ENCODE measurements at regions not wholly inside any gene's neighbourhood (a gene's known extent, or its start where the extent isn't known, plus 50 kb on each side); places are given as distances from the start of the nearest gene placed in this dataset.

DNA sequence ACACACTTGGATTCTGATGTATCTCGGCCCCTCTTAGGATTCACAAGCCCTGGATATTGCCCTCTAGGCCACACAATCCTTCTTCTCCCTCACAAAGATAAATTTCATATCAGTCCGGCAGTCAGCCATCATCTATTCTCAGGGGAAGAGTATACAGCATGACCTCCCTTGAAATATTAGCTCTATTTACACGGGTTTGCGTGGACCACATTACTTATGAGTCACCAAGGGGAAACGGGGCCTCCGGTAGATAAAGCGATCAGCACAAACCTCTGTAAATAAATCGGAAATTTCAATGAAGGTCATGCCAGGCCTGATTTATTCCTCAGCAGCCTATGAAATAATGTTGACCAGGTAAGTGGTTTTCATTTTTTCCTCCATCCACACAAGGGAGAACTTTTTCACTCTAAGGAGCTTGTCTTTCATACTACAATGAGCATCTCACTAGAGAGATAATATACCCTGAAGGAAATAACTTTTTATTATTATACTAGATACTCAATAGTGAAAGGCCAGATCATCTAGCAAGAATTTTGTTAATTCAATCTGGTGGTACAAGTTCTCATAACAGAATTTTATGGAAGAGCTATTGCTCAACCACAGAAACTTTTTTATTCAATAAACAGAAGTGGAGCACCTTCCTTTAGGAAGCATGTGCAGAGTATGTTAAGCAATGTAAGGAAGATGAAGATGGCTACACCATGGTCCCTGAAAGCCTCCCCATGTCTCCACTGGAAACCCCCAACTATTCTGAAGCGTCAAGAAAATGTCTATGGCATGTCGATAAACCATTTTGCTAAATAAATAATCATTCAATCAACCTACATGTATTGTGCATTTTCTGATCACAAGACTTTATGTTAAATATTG, 125.2 kb upstream of the PIK3C3 start:
- no peak for DNase-seq (ENCODE audit: low spot score)

DNA sequence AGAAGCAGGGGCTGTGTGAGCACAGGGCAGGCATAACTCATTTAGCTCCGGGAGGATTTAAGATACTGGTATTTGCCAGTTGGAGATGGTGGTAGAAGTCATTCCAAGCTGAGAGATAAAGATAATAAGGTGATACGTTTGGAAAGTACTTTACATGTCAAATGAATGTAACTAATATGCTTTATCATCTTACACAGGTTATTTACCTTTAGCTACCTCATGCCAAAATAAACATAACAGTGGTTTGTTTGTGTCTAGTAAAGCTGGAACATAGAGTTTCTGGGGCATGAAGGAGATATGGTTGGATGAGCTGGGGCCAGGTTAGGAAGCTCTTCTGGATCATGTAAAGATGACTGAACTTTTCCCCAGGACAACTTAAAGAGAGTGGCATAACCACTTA, 126.9 kb upstream of the PIK3C3 start:
- DNase-seq (ENCODE audit: low spot score): no peak

DNA sequence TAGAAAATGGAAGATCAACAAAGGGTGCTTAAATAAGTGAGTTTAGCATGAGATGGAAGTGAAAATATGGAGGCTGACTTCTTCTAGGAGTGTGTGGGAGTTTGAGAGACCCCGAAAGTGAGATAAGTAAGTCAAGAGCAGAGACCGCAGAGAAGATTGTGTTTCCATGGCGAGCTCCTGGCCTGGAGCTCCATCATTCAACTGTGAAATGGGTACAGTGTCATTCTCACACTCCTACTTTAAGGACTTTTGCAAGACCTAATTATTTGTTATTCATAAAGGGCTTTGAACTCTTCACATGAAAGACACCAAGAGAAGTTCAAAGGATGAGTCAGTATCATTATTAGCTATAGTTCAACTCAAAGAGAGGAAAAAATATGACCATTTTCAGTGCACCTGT, 134.2 kb upstream of the PIK3C3 start:
- no peak for DNase-seq (ENCODE audit: low spot score)

DNA sequence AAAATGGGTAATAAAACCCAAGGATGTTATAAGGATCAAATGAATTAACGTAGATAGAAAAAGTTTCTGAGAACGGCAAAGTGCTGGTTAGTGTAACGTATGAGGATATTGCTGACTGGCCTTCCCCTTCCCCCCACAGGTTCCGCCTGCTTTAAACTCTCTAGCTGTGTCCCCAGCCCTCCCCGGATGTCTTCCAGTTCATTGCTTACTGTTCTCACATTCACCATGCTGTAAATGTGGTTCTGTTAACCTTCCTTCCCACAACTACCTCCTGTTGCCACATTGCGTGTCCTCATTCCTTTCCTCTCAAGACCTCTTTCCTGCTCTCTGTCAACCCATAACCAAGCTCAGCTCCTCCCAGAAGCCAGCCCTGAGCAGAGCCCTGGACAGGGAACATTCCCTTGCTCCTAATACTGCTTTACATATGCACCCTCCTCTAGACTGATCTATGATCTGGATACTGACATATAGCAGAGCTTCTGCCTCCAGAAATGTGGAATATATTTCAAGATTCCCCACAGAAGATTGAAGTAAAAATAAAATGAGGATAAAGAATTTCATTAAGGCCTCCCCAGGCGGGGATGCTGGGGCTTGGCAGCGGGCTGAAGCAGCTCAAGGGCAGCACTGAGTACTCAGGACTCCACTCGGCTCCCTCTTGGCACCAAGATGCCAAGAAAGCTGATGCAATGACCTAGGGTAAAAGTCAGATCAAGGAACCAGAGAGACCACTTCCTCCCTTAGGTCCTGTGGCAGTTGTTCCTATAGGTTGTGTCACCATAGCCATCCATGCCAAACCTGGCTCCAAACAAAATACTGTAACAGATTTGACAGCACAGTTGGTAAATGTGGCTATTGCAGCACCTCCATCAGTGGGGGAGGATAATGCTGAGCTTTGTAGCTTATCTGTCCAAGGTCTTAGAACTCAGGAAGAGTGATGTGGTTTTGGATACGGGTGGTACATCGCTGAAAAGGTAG, 136.4 kb upstream of the PIK3C3 start:
- DNase-seq (ENCODE audit: low spot score): no peak

DNA sequence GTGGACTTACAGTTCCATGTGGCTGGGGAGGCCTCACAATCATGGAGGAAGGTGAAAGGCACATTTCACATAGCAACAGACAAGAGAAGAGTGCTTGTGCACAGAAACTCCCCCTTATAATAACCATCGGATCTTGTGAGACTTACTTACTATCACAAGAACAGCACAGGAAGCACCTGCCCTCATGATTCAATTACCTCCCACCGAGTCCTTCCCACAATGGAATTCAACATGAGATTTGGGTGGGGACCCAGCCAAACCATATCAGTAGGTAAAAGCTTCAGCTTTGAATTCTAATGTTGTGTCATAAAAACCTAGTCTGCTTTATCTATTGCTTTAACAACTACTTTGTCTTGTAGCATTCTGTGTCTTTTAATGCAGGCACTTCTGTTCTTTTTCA, 140.4 kb upstream of the PIK3C3 start:
- no peak for DNase-seq (ENCODE audit: low spot score)

DNA sequence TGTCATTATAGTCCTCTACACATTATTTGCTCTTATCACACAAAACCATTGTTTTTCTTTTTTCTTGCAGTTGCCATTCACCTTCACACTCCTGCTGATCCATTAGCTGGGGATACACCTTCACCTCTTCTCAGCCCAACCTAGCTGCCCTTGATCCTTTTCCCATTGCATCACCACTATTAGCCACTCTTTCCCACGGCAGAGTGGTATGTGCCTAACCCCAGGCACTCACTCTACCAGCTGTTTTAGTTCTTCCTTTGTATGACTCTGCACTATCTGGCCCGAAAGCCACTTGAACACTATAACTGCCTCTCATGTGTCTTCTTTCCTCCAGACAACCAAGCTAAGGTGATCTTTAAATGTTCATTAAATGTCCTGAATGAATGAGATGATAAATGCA, 145.4 kb upstream of the PIK3C3 start:
- no peak for DNase-seq (ENCODE audit: low spot score)

GRCh38 chr18:41805341-41805740, 149.7 kb upstream of the PIK3C3 start:
- DNase-seq (ENCODE audit: low spot score): no peak

DNA sequence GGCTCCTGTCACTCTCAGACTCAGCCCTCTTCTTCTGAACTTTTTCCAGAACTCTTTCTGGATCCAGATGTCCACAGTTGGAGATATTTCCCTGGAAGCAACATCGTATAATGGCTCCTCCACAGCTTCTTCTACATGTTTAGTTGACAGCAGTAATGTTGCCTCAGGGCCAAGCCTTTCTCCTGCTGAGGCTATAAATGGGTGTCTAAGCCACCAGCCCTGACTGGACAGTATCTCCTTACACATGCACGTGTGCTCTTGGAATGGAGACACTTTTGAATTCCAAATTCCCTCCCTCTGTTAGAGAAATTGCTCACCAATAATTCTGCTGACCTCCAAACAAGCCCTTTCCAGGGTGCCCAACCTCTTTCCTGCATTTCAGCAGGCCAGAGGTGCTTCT, 156.2 kb upstream of the PIK3C3 start:
- no peak for DNase-seq (ENCODE audit: low spot score)

- DNase-seq (ENCODE audit: low spot score): no peak
Measured at GRCh38 chr18:41790687-41791086, 164.3 kb upstream of the PIK3C3 start.

GRCh38 chr18:41789001-41789400, 166.0 kb upstream of the PIK3C3 start:
- no peak for DNase-seq (ENCODE audit: low spot score)

GRCh38 chr18:41783879-41784278, 171.2 kb upstream of the PIK3C3 start:
- no peak for DNase-seq (ENCODE audit: low spot score)

- no peak for DNase-seq (ENCODE audit: low spot score)
Measured at GRCh38 chr18:41783065-41783818, 171.8 kb upstream of the PIK3C3 start.

DNA sequence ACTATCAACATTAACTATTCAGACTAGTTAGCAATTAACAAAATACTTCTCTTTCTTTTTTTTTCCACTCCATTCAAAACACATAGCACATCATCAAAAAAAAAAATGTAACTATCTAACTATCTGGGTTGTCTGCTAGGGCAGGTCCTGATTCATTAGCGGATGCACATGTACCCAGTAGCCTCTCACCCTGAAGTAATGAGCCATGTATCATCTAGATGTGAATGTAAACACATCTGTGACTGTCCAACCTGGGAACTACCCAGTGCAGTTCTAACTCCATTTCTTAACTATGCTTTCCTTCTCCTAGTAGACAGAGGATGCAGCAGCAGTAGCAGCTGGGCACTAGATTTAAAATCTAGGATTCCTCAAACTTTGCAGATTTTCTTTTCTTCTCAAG, 183.1 kb upstream of the PIK3C3 start:
- no peak for DNase-seq (ENCODE audit: low spot score)

- DNase-seq (ENCODE audit: low spot score): no peak
Measured at GRCh38 chr18:41769265-41769664, 185.8 kb upstream of the PIK3C3 start.

GRCh38 chr18:41768467-41768866, 186.6 kb upstream of the PIK3C3 start:
- DNase-seq (ENCODE audit: low spot score): no peak

DNA sequence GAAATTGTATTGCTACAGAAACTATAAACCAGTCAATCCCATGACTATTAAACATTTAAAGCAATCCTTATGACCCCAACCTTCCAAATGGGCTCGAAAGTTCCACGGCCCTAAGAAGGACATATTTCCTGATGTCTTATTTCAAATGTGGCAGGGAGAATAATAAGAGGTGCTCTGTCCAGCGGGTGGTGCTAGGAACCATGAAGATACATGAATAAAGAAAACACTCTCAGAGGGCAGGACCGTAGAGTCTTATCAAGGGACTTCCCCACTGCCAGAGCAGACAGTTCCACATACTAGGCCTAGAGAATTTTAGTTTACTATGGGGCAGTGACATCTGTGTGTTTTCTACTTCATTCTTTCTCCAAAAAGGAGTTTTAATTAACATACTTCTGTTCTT, 187.1 kb upstream of the PIK3C3 start:
- no peak for DNase-seq (ENCODE audit: low spot score)

GRCh38 chr18:41765460-41765859, 189.6 kb upstream of the PIK3C3 start:
- no peak for DNase-seq (ENCODE audit: low spot score)

GRCh38 chr18:41763361-41763760, 191.7 kb upstream of the PIK3C3 start:
- DNase-seq (ENCODE audit: low spot score): no peak

DNA sequence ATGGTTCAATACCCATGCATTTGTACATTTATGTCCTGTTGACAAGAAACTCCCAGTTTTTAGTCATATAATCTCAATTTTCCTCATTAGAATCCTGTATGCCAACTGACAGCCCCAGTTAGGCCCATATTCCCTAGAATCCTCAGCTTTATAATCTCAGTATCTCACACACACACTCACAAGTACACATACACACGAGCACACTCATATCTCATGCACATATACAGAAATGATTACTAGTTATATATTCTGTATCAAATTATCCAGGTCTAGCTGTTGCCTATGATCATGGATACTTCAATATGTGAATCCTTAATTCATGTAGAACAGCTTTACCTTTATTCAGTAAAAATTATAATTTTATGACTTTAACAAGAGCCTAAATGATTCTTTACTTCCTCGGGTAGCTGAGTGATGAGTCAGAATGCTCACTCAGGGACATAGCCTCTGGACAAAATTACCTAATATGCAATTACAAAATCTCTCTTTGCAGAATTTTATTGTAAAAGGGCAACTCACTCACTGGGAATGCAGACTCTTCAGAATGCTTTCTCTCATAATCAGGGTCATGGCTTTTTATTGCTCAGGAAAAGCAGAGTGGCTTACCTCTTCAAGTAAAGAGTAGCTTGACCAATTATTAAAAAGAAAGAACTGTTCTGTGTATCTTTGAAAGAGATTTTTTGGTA, 193.6 kb upstream of the PIK3C3 start:
- DNase-seq (ENCODE audit: low spot score): no peak

GRCh38 chr18:41758534-41758933, 196.5 kb upstream of the PIK3C3 start:
- no peak for DNase-seq (ENCODE audit: low spot score)

DNA sequence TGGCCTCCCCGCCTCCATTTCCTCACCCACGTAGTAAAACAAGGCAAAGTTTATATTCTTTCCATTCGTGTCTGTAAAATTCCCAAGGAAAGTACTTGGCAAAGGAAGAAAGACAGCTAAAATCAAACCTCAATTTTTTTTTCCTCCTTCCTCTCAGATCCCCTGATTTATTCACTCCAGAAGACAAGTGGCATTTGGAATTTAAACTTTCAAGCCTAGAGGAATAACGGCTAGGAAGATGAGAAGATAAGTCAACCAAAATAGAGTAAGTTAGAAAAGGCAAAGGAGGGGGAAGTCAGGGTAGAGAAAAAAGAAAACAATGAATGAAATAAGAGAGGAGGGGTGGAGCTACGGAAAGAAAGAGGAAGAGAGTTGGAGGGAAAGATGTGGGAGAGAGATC, 198.9 kb upstream of the PIK3C3 start:
- DNase-seq (ENCODE audit: low spot score): no peak

- DNase-seq (ENCODE audit: low spot score): no peak
Measured at GRCh38 chr18:41754332-41754731, 200.7 kb upstream of the PIK3C3 start.

Data from globus pallidus (tissue), 1 donor.